ENCODE measurements at regions not wholly inside any gene's neighbourhood (a gene's known extent, or its start where the extent isn't known, plus 50 kb on each side); places are given as distances from the start of the nearest gene placed in this dataset.

GRCh38 chr17:22131740-22132139, 439.4 kb downstream of the KCNJ18 start:
- TF ChIP-seq CTCF (IDR thresholded peaks at IDR 0.05; ENCODE audit: low read length) (no peak), EZH2phosphoT487 (IDR thresholded peaks at IDR 0.05; ENCODE audit: low read length) (no peak), EZH2 (optimal IDR thresholded peaks at IDR 0.05; ENCODE audit: low read depth, low read length) (no peak)
- H2AFZ ChIP-seq (ENCODE audit: low read length), result no peak overlapping the region
- no peak for DNase-seq
- no peak overlapping the region for H3K9ac ChIP-seq (ENCODE audit: low read length)
- no peaks in the 10 kb centered on the region for H3K36me3 ChIP-seq (replicated peaks; ENCODE audit: insufficient read depth, low read length)
- H3K27ac ChIP-seq (ENCODE audit: low read length), result no peak overlapping the region
- no peak overlapping the region for H3K4me3 ChIP-seq (ENCODE audit: low read length)
- no peaks in the 10 kb centered on the region for H3K79me2 ChIP-seq (ENCODE audit: low read length)
- no peaks in the 10 kb centered on the region for H3K9me3 ChIP-seq (replicated peaks; ENCODE audit: insufficient read depth, low read length)
- H3K4me2 ChIP-seq (ENCODE audit: low read depth, low read length), result no peak overlapping the region
- H3K4me1 ChIP-seq (ENCODE audit: low read length), result no peaks in the 10 kb centered on the region
- no peaks in the 10 kb centered on the region for H3K9me2 ChIP-seq (replicated peaks; ENCODE audit: insufficient read depth, low read length)
- H3F3A ChIP-seq (ENCODE audit: insufficient read depth, low read length), result no peaks in the 10 kb centered on the region
- no peaks in the 10 kb centered on the region for H4K20me1 ChIP-seq (ENCODE audit: insufficient read depth, low read length)
- H3K27me3 ChIP-seq (replicated peaks; ENCODE audit: insufficient read depth, low read length), result no peaks in the 10 kb centered on the region

- no peak overlapping the region for H3K4me3 ChIP-seq (ENCODE audit: low read length)
- no peaks in the 10 kb centered on the region for H3F3A ChIP-seq (ENCODE audit: insufficient read depth, low read length)
- no peak overlapping the region for H3K4me2 ChIP-seq (ENCODE audit: low read depth, low read length)
- H3K9me2 ChIP-seq (replicated peaks; ENCODE audit: insufficient read depth, low read length), result no peaks in the 10 kb centered on the region
- H3K9me3 ChIP-seq (replicated peaks; ENCODE audit: insufficient read depth, low read length), result no peaks in the 10 kb centered on the region
- H3K4me1 ChIP-seq (ENCODE audit: low read length), result no peaks in the 10 kb centered on the region
- no peaks in the 10 kb centered on the region for H3K27me3 ChIP-seq (replicated peaks; ENCODE audit: insufficient read depth, low read length)
- no peak overlapping the region for H3K27ac ChIP-seq (ENCODE audit: low read length)
- peak; percentile 27 for DNase-seq
- TF ChIP-seq CTCF (IDR thresholded peaks at IDR 0.05; ENCODE audit: low read length) (no peak), EZH2phosphoT487 (IDR thresholded peaks at IDR 0.05; ENCODE audit: low read length) (no peak), EZH2 (optimal IDR thresholded peaks at IDR 0.05; ENCODE audit: low read depth, low read length) (no peak)
- no peak overlapping the region for H2AFZ ChIP-seq (ENCODE audit: low read length)
- H3K79me2 ChIP-seq (ENCODE audit: low read length), result no peaks in the 10 kb centered on the region
- H4K20me1 ChIP-seq (ENCODE audit: insufficient read depth, low read length), result no peaks in the 10 kb centered on the region
- no peaks in the 10 kb centered on the region for H3K36me3 ChIP-seq (replicated peaks; ENCODE audit: insufficient read depth, low read length)
- H3K9ac ChIP-seq (ENCODE audit: low read length), result no peak overlapping the region
Observed at GRCh38 chr17:22138861-22139469, 446.6 kb downstream of the KCNJ18 start.

- H3K4me1 ChIP-seq (ENCODE audit: low read length), result no peaks in the 10 kb centered on the region
- TF ChIP-seq EZH2phosphoT487 (IDR thresholded peaks at IDR 0.05; ENCODE audit: low read length), result no peak
- TF ChIP-seq CTCF (IDR thresholded peaks at IDR 0.05; ENCODE audit: low read length), result no peak
- TF ChIP-seq EZH2 (optimal IDR thresholded peaks at IDR 0.05; ENCODE audit: low read depth, low read length), result no peak
- no peak overlapping the region for H3K27ac ChIP-seq (ENCODE audit: low read length)
- H3K9me3 ChIP-seq (replicated peaks; ENCODE audit: insufficient read depth, low read length), result no peaks in the 10 kb centered on the region
- no peak overlapping the region for H3K9ac ChIP-seq (ENCODE audit: low read length)
- H4K20me1 ChIP-seq (ENCODE audit: insufficient read depth, low read length), result no peaks in the 10 kb centered on the region
- no peaks in the 10 kb centered on the region for H3F3A ChIP-seq (ENCODE audit: insufficient read depth, low read length)
- H3K4me2 ChIP-seq (ENCODE audit: low read depth, low read length), result no peak overlapping the region
- H2AFZ ChIP-seq (ENCODE audit: low read length), result no peak overlapping the region
- H3K9me2 ChIP-seq (replicated peaks; ENCODE audit: insufficient read depth, low read length), result no peaks in the 10 kb centered on the region
- no peaks in the 10 kb centered on the region for H3K36me3 ChIP-seq (replicated peaks; ENCODE audit: insufficient read depth, low read length)
- H3K79me2 ChIP-seq (ENCODE audit: low read length), result no peaks in the 10 kb centered on the region
- no peaks in the 10 kb centered on the region for H3K27me3 ChIP-seq (replicated peaks; ENCODE audit: insufficient read depth, low read length)
- no peak for DNase-seq
- H3K4me3 ChIP-seq (ENCODE audit: low read length), result no peak overlapping the region
Observed at GRCh38 chr17:22142091-22142490, 449.8 kb downstream of the KCNJ18 start.
